ENCODE measurements at regions not wholly inside any gene's neighbourhood (a gene's known extent, or its start where the extent isn't known, plus 50 kb on each side); places are given as distances from the start of the nearest gene placed in this dataset.

DNA sequence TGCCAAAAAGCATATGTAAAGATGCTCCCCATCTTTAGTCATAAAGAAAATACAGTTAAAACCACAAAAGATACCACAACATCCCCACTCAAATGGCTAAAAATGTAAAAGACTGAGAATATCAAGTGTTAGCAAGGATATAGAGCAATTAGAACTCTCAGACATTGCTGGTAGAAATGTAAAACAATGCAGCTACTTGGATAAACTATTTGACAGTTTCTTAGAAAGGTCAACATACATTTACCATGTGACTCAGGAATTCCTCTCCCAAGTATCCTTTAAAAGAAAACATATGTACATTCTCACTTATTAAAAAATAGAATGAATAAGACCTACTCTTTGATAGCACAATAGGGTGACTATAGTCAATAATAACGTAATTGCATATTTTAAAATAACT, 173.7 kb downstream of the HNRNPD start:
- ChIA-PET POLR2A (ENCODE audit: partially characterized antibody) (no interaction called here), CTCF (ENCODE audit: partially characterized antibody) (no interaction called here)
- H3K9me3 ChIP-seq (ENCODE audit: control insufficient read depth in 1 of 2, low read length in 2 of 2) = no peaks in the 10 kb centered on the region
- H3K27me3 ChIP-seq (ENCODE audit: insufficient read depth, low read length) = no peaks in the 10 kb centered on the region
- H3K4me3 ChIP-seq (ENCODE audit: low read length in 2 of 2) = no peak overlapping the region
- peaks cover 5 to 6% of the 10 kb centered on the region in 2 donors for H3K27me3 Mint-ChIP-seq
- intact Hi-C loops (cut with micrococcal nuclease) = loop anchor here (5.0 to 10.0 kb wide), 2 partner anchors 67 to 285 kb away; no protein-coding TSS in a partner anchor
- H3K4me1 Mint-ChIP-seq = peaks cover 0 to 10% (median 3%) of the 10 kb centered on the region in 4 donors
- H3K4me1 ChIP-seq (ENCODE audit: insufficient read depth, low read length) = no peaks in the 10 kb centered on the region
- H3K36me3 ChIP-seq (ENCODE audit: insufficient read depth, low read length) = no peaks in the 10 kb centered on the region
- no peak for DNase-seq
- H3K9me3 Mint-ChIP-seq = no peaks in the 10 kb centered on the region
- no peaks in the 10 kb centered on the region for H3K36me3 Mint-ChIP-seq
- no peak overlapping the region for H3K27ac ChIP-seq (ENCODE audit: low read depth, low read length)
- H3K27ac Mint-ChIP-seq = no peak overlapping the region
- H3K4me3 Mint-ChIP-seq = no peak overlapping the region

DNA sequence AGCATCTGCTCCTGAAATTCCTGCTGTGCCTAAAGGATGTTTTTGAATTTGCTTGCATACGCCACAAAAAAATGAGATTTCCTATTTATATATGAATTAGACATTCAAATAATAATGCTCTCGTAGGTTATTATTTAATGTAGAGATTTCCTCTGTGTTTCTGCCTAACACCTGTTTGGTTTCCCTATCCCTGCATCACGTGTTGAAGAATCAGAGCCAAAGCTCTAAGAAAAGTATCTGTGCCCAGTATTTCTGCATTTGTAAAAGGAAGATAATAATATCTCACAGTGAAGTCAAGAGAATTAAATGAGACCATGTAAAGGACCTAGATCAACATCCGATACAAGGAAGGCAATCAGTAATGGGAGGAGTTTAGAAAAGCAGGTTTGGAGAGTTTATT, 179.5 kb downstream of the HNRNPD start:
- peaks cover 0 to 1% (median 0%) of the 10 kb centered on the region in 8 donors for H3K9me3 Mint-ChIP-seq
- Histone ChIP-seq H3K9me3 (ENCODE audit: control insufficient read depth in 1 of 2, low read length in 2 of 2) (no peaks in the 10 kb centered on the region), H3K4me3 (ENCODE audit: low read length in 2 of 2) (no peak overlapping the region), H3K27ac (ENCODE audit: low read depth, low read length) (no peak overlapping the region), H3K4me1 (ENCODE audit: insufficient read depth, low read length) (no peaks in the 10 kb centered on the region), H3K36me3 (ENCODE audit: insufficient read depth, low read length) (no peaks in the 10 kb centered on the region), H3K27me3 (ENCODE audit: insufficient read depth, low read length) (no peaks in the 10 kb centered on the region)
- H3K27ac Mint-ChIP-seq = no peak overlapping the region
- H3K27me3 Mint-ChIP-seq = peaks cover 0 to 2% of the 10 kb centered on the region in 2 donors
- peaks cover 0 to 12% (median under 1%) of the 10 kb centered on the region in 4 donors for H3K4me1 Mint-ChIP-seq
- intact Hi-C loops (cut with micrococcal nuclease) = no loop called here
- no peaks in the 10 kb centered on the region for H3K36me3 Mint-ChIP-seq
- ChIA-PET CTCF (ENCODE audit: partially characterized antibody) (interaction anchor here (1.2 to 2.4 kb wide), 2 partner anchors 13 to 71 kb away, joined by 3 to 11 read pairs; no protein-coding TSS in a partner anchor), POLR2A (ENCODE audit: partially characterized antibody) (no interaction called here)
- DNase-seq = no peak
- H3K4me3 Mint-ChIP-seq = no peak overlapping the region

DNA sequence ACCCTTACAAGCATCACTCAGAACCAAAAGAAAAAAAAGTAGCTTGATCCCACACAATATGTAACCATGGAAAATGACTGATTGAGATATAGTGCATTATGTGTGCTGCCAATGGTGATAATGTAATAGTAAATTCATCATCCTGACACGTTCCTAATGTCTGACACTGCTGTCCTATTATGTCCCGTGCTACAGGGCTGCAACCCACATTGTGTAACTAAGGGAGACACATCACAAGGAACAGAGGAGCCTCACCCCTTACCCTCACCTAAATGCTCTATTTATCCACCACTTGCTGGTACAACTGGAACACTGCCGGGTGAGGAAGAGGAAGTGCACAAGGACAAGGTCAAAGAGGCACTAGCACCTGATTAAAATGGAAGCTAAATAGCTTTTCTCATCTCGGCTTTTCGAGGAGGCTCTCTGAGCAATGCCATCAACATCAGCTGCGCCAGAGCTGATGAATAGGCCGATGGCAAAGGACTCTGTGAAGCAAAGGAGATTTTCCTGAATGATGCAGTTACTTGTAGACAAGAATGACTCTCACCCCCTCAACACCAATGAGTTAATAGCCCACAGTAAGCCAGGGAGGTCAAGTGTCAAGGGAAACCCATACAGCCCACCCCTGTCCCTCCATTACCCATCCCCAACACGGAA, 181.6 kb downstream of the HNRNPD start:
- Mint-ChIP-seq H3K4me3 (no peak overlapping the region), H3K9me3 (peaks cover 0 to 10% (median 2%) of the 10 kb centered on the region in 8 donors)
- H3K4me3 ChIP-seq (ENCODE audit: low read length in 2 of 2) = no peak overlapping the region

DNA sequence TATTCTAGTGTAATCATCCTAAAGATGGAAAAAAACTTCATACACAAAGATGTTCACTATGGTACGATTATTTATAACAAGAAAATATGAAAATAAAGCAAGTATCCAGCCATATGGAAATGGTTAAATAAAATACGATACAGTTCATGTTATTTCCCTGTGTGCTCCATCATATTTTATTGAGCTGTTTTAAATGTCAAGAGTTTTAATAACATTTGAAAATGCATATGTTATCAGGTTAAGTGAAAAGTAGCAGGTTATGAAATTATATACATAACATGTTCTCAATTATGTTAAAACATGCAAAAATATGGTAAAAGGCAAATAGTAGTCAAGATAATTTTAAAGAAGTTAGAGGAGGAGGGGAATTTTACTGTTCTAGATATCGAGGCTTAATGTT, 192.0 kb downstream of the HNRNPD start:
- no peak for DNase-seq
- Histone ChIP-seq H3K4me3 (ENCODE audit: low read length in 2 of 2) (no peak overlapping the region), H3K27ac (ENCODE audit: low read depth, low read length) (no peak overlapping the region), H3K4me1 (ENCODE audit: insufficient read depth, low read length) (no peaks in the 10 kb centered on the region), H3K9me3 (ENCODE audit: control insufficient read depth in 1 of 2, low read length in 2 of 2) (no peaks in the 10 kb centered on the region), H3K27me3 (ENCODE audit: insufficient read depth, low read length) (no peaks in the 10 kb centered on the region), H3K36me3 (ENCODE audit: insufficient read depth, low read length) (no peaks in the 10 kb centered on the region)
- no peaks in the 10 kb centered on the region for H3K27me3 Mint-ChIP-seq
- H3K36me3 Mint-ChIP-seq = no peaks in the 10 kb centered on the region
- peaks cover 0 to 4% (median 0%) of the 10 kb centered on the region in 4 donors for H3K4me1 Mint-ChIP-seq
- intact Hi-C loops (cut with micrococcal nuclease) = no loop called here
- peaks cover 0 to 10% (median 4%) of the 10 kb centered on the region in 8 donors for H3K9me3 Mint-ChIP-seq
- POLR2A ChIA-PET (ENCODE audit: partially characterized antibody) = no interaction called here
- no peak overlapping the region for H3K27ac Mint-ChIP-seq
- no peak overlapping the region for H3K4me3 Mint-ChIP-seq
- CTCF ChIA-PET (ENCODE audit: partially characterized antibody) = no interaction called here

More for the DNA sequence above, 181.6 kb downstream of the HNRNPD start:
- H3K4me1 ChIP-seq (ENCODE audit: insufficient read depth, low read length) = no peaks in the 10 kb centered on the region
- Mint-ChIP-seq H3K27ac (no peak overlapping the region), H3K27me3 (no peaks in the 10 kb centered on the region), H3K36me3 (no peaks in the 10 kb centered on the region), H3K4me1 (peaks cover 0 to 12% (median under 1%) of the 10 kb centered on the region in 4 donors)
- intact Hi-C loops (cut with micrococcal nuclease) = no loop called here
- ChIA-PET CTCF (ENCODE audit: partially characterized antibody) (interaction anchor here (1.7 to 2.4 kb wide), 2 partner anchors 9 to 68 kb away, joined by 5 to 11 read pairs; no protein-coding TSS in a partner anchor), POLR2A (ENCODE audit: partially characterized antibody) (no interaction called here)
- H3K9me3 ChIP-seq (ENCODE audit: control insufficient read depth in 1 of 2, low read length in 2 of 2) = no peaks in the 10 kb centered on the region
- no peaks in the 10 kb centered on the region for H3K36me3 ChIP-seq (ENCODE audit: insufficient read depth, low read length)
- H3K27ac ChIP-seq (ENCODE audit: low read depth, low read length) = no peak overlapping the region
- no peak for DNase-seq
- no peaks in the 10 kb centered on the region for H3K27me3 ChIP-seq (ENCODE audit: insufficient read depth, low read length)

DNA sequence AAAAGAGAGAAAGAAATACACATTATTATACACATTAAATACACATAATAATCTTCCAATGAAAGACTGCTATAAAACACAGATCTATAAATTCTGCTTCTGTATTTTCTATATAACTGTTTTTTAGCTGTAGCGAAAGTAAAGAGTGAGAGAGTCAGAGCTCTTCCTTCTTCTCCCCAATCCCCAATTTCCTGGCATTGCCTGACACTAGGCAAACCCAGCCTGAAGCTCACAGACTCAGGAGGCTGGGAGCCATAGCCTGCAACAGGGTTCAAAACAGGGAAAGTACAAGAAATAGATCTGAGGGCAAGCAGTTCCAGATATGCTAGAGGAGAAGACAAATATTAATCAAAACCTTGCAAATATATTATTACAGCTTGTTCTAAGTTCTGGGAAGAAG, 201.6 kb downstream of the HNRNPD start:
- POLR2A ChIA-PET (ENCODE audit: partially characterized antibody) = no interaction called here
- H3K9me3 ChIP-seq (ENCODE audit: control insufficient read depth in 1 of 2, low read length in 2 of 2) = no peaks in the 10 kb centered on the region
- no peak overlapping the region for H3K27ac Mint-ChIP-seq
- intact Hi-C loops (cut with micrococcal nuclease) = no loop called here
- no peak overlapping the region for H3K27ac ChIP-seq (ENCODE audit: low read depth, low read length)
- peaks cover 4 to 6% of the 10 kb centered on the region in 2 donors for H3K27me3 Mint-ChIP-seq
- CTCF ChIA-PET (ENCODE audit: partially characterized antibody) = no interaction called here
- H3K36me3 Mint-ChIP-seq = no peaks in the 10 kb centered on the region
- H3K36me3 ChIP-seq (ENCODE audit: insufficient read depth, low read length) = no peaks in the 10 kb centered on the region
- H3K4me3 Mint-ChIP-seq = no peak overlapping the region
- peaks cover 0 to 2% (median under 1%) of the 10 kb centered on the region in 4 donors for H3K4me1 Mint-ChIP-seq
- no peaks in the 10 kb centered on the region for H3K4me1 ChIP-seq (ENCODE audit: insufficient read depth, low read length)
- H3K9me3 Mint-ChIP-seq = peaks cover 0 to 11% (median 4%) of the 10 kb centered on the region in 8 donors
- H3K27me3 ChIP-seq (ENCODE audit: insufficient read depth, low read length) = no peaks in the 10 kb centered on the region
- DNase-seq = no peak
- no peak overlapping the region for H3K4me3 ChIP-seq (ENCODE audit: low read length in 2 of 2)

DNA sequence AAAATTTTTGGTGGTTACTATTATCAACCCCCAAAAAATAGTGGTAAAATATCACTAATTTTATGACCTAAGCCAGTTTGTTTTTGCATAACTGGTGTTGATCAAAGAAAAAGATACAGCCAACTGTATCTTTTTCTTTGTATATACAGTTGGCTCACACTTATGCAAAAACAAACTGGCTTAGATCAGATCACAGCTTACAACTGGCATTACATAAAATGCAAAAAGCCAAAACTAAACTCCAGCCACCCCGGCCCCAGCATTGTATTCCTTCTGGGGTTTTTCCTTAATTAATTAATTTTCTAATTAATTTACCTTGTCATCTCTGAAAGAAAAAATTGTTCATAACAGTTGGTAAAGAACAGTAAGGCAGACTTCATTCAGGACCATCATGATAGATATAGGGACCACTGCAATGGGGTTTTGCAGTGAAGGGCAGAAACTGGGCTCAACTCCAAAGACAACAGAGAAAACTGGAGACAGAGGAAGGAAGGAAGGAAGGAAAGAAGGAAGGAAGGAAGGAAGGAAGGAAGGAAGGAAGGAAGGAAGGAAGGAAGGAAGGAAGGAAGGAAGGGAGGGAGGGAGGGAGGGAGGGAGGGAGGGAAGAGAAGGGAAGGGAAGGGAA, 202.1 kb downstream of the HNRNPD start:
- POLR2A ChIA-PET (ENCODE audit: partially characterized antibody) = no interaction called here
- peaks cover 4 to 7% of the 10 kb centered on the region in 2 donors for H3K27me3 Mint-ChIP-seq
- Histone ChIP-seq H3K27ac (ENCODE audit: low read depth, low read length) (no peak overlapping the region), H3K4me3 (ENCODE audit: low read length in 2 of 2) (no peak overlapping the region), H3K36me3 (ENCODE audit: insufficient read depth, low read length) (no peaks in the 10 kb centered on the region), H3K9me3 (ENCODE audit: control insufficient read depth in 1 of 2, low read length in 2 of 2) (no peaks in the 10 kb centered on the region), H3K27me3 (ENCODE audit: insufficient read depth, low read length) (no peaks in the 10 kb centered on the region), H3K4me1 (ENCODE audit: insufficient read depth, low read length) (no peaks in the 10 kb centered on the region)
- H3K36me3 Mint-ChIP-seq = no peaks in the 10 kb centered on the region
- peak overlapping the region in 1 of 7 donors; percentile 19 for H3K27ac Mint-ChIP-seq
- no peak overlapping the region for H3K4me3 Mint-ChIP-seq
- CTCF ChIA-PET (ENCODE audit: partially characterized antibody) = no interaction called here
- H3K9me3 Mint-ChIP-seq = peaks cover 0 to 8% (median 5%) of the 10 kb centered on the region in 8 donors
- intact Hi-C loops (cut with micrococcal nuclease) = no loop called here
- peaks cover 0 to 2% (median under 1%) of the 10 kb centered on the region in 4 donors for H3K4me1 Mint-ChIP-seq
- DNase-seq = no peak

DNA sequence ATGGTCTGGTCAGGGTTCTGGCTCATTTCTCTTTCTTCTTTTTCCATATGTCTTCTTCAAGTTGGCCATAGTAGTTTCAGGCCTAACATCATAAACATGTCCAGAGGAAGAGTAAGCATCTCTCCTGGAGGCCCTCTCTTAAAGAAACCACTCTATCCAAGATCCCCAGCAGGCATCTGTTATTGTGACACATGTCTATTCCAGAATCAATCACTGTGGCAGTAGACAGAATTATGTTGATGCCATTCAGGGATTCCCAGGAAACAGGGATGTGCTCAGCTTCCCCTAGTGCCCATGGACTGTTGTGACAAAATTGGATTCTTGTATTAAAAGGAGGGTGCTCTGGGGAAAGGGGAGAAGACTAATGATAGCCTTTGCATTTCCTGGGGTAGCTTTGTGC, 224.0 kb downstream of the HNRNPD start:
- H3K9me3 ChIP-seq (ENCODE audit: control insufficient read depth in 1 of 2, low read length in 2 of 2) = no peaks in the 10 kb centered on the region
- DNase-seq = no peak
- H3K4me1 ChIP-seq (ENCODE audit: insufficient read depth, low read length) = peaks cover 18% of the 10 kb centered on the region
- ChIA-PET CTCF (ENCODE audit: partially characterized antibody) (interaction anchor here (1.2 to 1.9 kb wide), 2 partner anchors 11 to 52 kb away, joined by 3 to 5 read pairs; no protein-coding TSS in a partner anchor), POLR2A (ENCODE audit: partially characterized antibody) (no interaction called here)
- peaks cover 4 to 22% (median 16%) of the 10 kb centered on the region in 8 donors for H3K9me3 Mint-ChIP-seq
- no peak overlapping the region for H3K27ac ChIP-seq (ENCODE audit: low read depth, low read length)
- no peaks in the 10 kb centered on the region for H3K27me3 ChIP-seq (ENCODE audit: insufficient read depth, low read length)
- H3K27me3 Mint-ChIP-seq = peaks cover 0 to 1% of the 10 kb centered on the region in 2 donors
- peaks cover 2 to 5% of the 10 kb centered on the region in 2 donors for H3K36me3 Mint-ChIP-seq
- no peaks in the 10 kb centered on the region for H3K36me3 ChIP-seq (ENCODE audit: insufficient read depth, low read length)
- no peak overlapping the region for H3K4me3 Mint-ChIP-seq
- H3K4me1 Mint-ChIP-seq = peaks cover 17 to 26% (median 18%) of the 10 kb centered on the region in 4 donors
- intact Hi-C loops (cut with micrococcal nuclease) = no loop called here
- peak overlapping the region in 1 of 7 donors; percentile 54 for H3K27ac Mint-ChIP-seq
- H3K4me3 ChIP-seq (ENCODE audit: low read length in 2 of 2) = no peak overlapping the region
